ENCODE measurements at regions not wholly inside any gene's neighbourhood (a gene's known extent, or its start where the extent isn't known, plus 50 kb on each side); places are given as distances from the start of the nearest gene placed in this dataset.

DNA sequence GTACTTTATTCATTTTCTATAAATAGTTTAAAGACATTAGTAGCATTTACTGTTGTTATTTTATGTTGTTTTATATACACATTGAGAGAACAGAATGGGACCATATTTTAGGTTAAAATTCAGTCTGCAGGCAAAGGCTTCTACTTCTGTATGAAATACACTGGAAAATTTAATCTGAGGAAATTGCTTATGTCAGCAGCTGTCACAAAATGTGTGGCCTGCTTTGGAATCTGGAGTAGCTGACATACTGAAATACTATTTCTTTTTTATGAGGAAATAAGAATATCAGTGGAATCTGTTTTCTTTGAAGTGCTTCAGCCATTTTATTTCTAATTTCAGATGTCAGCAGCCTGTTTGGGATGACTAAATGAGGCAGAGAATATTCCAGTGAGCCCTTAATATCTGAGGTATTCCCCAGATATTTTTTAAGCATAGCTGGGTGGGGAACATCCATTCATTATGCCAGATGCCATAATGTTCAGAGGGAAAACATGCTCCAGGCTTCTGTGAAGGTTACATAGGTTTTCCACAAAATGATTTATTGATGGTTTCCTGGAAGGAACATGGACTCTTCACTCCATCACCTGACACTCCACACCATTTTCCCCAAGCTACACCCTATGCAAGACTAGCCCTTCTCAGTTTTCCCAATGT, 267.1 kb downstream of the ARL4A start:
- TF ChIP-seq, protein P1, sequence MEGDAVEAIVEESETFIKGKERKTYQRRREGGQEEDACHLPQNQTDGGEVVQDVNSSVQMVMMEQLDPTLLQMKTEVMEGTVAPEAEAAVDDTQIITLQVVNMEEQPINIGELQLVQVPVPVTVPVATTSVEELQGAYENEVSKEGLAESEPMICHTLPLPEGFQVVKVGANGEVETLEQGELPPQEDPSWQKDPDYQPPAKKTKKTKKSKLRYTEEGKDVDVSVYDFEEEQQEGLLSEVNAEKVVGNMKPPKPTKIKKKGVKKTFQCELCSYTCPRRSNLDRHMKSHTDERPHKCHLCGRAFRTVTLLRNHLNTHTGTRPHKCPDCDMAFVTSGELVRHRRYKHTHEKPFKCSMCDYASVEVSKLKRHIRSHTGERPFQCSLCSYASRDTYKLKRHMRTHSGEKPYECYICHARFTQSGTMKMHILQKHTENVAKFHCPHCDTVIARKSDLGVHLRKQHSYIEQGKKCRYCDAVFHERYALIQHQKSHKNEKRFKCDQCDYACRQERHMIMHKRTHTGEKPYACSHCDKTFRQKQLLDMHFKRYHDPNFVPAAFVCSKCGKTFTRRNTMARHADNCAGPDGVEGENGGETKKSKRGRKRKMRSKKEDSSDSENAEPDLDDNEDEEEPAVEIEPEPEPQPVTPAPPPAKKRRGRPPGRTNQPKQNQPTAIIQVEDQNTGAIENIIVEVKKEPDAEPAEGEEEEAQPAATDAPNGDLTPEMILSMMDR (IDR thresholded peaks at IDR 0.05) = no peak
- no peak for TF ChIP-seq ZFX (IDR thresholded peaks at IDR 0.05; ENCODE audit: borderline replicate concordance)

All from 22Rv1 (cell line).